ENCODE measurements at regions not wholly inside any gene's neighbourhood (a gene's known extent, or its start where the extent isn't known, plus 50 kb on each side); places are given as distances from the start of the nearest gene placed in this dataset.

DNA sequence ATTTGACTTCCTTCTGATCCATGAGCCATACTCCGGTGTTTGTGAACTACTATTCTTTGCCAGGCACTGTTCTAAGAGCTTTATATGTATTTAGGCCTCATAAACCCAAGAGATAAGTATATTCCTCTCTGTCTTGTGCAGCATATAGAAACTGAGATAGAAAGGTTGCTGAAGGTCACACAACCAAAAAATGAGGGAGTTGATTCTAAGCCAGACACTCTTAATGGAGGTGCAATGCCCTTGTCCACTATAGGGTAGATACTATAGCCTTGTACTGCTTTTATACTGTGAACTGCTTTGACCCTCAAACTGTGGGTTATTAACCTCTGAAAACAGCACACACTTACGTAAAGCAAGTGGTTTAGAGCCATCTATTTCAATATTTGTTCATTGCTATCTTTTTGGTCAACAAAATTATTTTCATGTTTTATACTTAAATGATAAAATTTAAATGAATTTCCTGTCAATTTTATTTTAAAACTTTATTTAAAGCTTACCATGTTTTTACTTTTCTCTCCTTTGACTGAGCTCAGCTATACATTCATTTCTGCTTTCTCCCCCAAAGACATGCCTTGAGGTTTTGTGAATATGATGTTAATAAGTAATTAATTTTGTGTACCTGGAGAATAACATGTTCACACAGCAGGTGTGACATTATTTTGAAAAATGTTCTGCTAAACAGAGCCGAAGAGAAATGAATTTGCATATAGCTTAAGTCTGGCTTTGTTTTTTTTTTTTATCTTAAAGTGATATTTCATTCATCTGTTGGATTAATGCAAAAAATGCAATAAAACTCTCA lies 687.3 kb downstream of the DNAJB9 start:
- no peaks in the 10 kb centered on the region for H3K9me3 ChIP-seq
- no peaks in the 10 kb centered on the region for H3K36me3 ChIP-seq
- H3K27ac ChIP-seq, result no peak overlapping the region
- H3K27me3 ChIP-seq, result no peaks in the 10 kb centered on the region
- DNase-seq (ENCODE audit: extremely low spot score in 2 of 2), result no peak
- no peak overlapping the region for H3K4me3 ChIP-seq
- H3K4me1 ChIP-seq, result no peaks in the 10 kb centered on the region
- intact Hi-C loops (cut with DNase I), result no loop called here
- TF ChIP-seq POLR2A (IDR thresholded peaks at IDR 0.05) (no peak), POLR2AphosphoS5 (IDR thresholded peaks at IDR 0.05; ENCODE audit: insufficient read depth in 1 of 2, low read depth in 1 of 2) (no peak)
- TF ChIP-seq, protein P1, sequence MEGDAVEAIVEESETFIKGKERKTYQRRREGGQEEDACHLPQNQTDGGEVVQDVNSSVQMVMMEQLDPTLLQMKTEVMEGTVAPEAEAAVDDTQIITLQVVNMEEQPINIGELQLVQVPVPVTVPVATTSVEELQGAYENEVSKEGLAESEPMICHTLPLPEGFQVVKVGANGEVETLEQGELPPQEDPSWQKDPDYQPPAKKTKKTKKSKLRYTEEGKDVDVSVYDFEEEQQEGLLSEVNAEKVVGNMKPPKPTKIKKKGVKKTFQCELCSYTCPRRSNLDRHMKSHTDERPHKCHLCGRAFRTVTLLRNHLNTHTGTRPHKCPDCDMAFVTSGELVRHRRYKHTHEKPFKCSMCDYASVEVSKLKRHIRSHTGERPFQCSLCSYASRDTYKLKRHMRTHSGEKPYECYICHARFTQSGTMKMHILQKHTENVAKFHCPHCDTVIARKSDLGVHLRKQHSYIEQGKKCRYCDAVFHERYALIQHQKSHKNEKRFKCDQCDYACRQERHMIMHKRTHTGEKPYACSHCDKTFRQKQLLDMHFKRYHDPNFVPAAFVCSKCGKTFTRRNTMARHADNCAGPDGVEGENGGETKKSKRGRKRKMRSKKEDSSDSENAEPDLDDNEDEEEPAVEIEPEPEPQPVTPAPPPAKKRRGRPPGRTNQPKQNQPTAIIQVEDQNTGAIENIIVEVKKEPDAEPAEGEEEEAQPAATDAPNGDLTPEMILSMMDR (IDR thresholded peaks at IDR 0.05), result no peak

DNA sequence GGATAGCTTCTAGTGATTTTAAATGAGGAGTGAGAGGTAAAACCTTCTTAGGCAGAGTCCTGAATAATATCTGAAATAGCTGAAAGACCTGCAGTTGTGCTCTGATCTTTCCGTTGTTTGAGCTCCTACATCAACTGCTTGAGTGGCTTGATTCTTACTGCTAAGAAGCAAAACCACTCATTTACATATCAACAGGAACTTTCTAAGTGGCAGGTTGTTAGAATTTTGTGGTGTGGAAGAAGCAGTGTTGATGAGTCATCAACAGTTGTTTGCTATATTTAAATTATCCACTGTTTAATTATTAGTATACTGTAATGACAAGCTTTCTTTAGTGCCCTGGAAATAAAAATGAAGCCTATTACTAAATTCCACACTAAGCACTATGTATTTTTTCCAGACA lies 689.5 kb downstream of the DNAJB9 start:
- no peak overlapping the region for H3K27ac ChIP-seq
- no peak for DNase-seq (ENCODE audit: extremely low spot score in 2 of 2)
- H3K9me3 ChIP-seq, result no peaks in the 10 kb centered on the region
- H3K4me3 ChIP-seq, result no peak overlapping the region
- intact Hi-C loops (cut with DNase I), result no loop called here
- H3K36me3 ChIP-seq, result no peaks in the 10 kb centered on the region
- H3K27me3 ChIP-seq, result no peaks in the 10 kb centered on the region
- no peaks in the 10 kb centered on the region for H3K4me1 ChIP-seq
- TF ChIP-seq POLR2AphosphoS5 (IDR thresholded peaks at IDR 0.05; ENCODE audit: insufficient read depth in 1 of 2, low read depth in 1 of 2), result no peak
- TF ChIP-seq, protein P1 (IDR thresholded peaks at IDR 0.05), result no peak
- no peak for TF ChIP-seq POLR2A (IDR thresholded peaks at IDR 0.05)

DNA sequence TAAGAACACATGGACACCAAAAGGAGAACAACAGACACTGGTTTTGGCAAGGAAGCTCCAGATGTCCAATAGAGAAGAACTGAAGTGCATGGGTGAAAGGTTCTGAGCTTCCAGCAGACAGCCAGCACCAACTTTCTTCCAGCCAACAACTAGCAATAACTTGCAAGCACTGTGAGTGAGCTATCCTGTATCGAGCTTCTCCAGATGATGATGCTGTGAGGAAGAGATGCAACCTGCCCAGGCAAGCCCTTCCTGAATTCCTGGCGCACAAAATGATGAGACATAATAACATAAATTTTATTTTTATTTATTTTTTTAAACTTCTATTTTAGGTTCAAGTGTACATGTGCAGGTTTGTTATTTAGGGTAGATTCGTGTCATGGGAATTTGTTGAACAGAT lies 692.1 kb downstream of the DNAJB9 start:
- no peaks in the 10 kb centered on the region for H3K9me3 ChIP-seq
- intact Hi-C loops (cut with DNase I), result no loop called here
- no peak for DNase-seq (ENCODE audit: extremely low spot score in 2 of 2)

DNA sequence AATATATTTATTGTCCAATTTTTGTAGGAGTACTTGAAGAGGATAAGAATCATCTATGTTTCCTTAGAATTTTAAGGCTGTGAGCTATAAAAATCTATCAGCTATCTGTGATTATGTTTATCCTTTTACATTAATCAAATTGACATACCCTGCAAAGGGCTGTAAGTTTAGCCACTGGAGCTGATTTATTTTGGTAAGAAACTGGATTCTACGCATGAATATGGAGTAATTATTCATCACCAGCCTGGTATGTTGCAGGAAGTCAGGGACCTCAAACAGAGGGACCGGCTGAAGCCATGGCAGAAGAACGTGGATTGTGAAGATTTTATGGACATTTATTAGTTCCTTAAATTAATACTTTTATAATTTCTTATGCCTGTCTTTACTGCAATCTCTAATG lies 696.9 kb downstream of the DNAJB9 start:
- DNase-seq (ENCODE audit: extremely low spot score in 2 of 2), result no peak
- H3K36me3 ChIP-seq, result no peaks in the 10 kb centered on the region
- H3K27ac ChIP-seq, result no peak overlapping the region
- no peaks in the 10 kb centered on the region for H3K27me3 ChIP-seq
- TF ChIP-seq POLR2A (IDR thresholded peaks at IDR 0.05) (no peak), POLR2AphosphoS5 (IDR thresholded peaks at IDR 0.05; ENCODE audit: insufficient read depth in 1 of 2, low read depth in 1 of 2) (no peak)
- TF ChIP-seq, protein P1 (IDR thresholded peaks at IDR 0.05), result no peak
- H3K9me3 ChIP-seq, result no peaks in the 10 kb centered on the region
- no peak overlapping the region for H3K4me3 ChIP-seq
- intact Hi-C loops (cut with DNase I), result no loop called here
- H3K4me1 ChIP-seq, result no peaks in the 10 kb centered on the region

More for the DNA sequence above, 692.1 kb downstream of the DNAJB9 start:
- Histone ChIP-seq H3K27ac (no peak overlapping the region), H3K27me3 (no peaks in the 10 kb centered on the region), H3K36me3 (no peaks in the 10 kb centered on the region), H3K4me3 (no peak overlapping the region), H3K4me1 (no peaks in the 10 kb centered on the region)
- TF ChIP-seq POLR2A (IDR thresholded peaks at IDR 0.05) (no peak), POLR2AphosphoS5 (IDR thresholded peaks at IDR 0.05; ENCODE audit: insufficient read depth in 1 of 2, low read depth in 1 of 2) (no peak)
- TF ChIP-seq, protein P1 (IDR thresholded peaks at IDR 0.05), result no peak

DNA sequence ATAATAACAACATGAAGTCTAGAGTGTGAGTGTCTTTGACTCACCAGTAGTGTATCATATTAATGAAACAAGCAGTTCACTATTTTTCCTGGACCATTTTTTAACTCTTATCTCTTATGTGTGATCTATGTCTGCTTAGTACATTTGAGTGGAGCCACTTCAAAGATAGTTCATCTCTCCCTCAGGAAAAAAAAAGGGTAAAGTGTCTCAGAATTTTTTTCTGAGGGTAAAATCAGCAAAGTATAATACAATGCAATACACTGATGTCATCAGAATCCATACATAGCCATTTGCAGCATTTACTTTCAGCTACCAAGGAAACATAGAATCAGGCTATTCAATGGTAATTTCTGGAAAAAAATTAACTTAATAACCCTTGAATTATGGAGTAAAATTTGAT lies 706.7 kb downstream of the DNAJB9 start:
- Histone ChIP-seq H3K4me3 (no peak overlapping the region), H3K27ac (no peak overlapping the region), H3K27me3 (no peaks in the 10 kb centered on the region), H3K36me3 (no peaks in the 10 kb centered on the region), H3K9me3 (no peaks in the 10 kb centered on the region), H3K4me1 (no peaks in the 10 kb centered on the region)
- intact Hi-C loops (cut with DNase I), result no loop called here
- DNase-seq (ENCODE audit: extremely low spot score in 2 of 2), result no peak
- TF ChIP-seq, protein P1 (IDR thresholded peaks at IDR 0.05), result no peak
